ENCODE measurements at regions not wholly inside any gene's neighbourhood (a gene's known extent, or its start where the extent isn't known, plus 50 kb on each side); places are given as distances from the start of the nearest gene placed in this dataset.
"Not testable (repeated sequence)": the region's sequence is repeated elsewhere in the genome, so short reads cannot be mapped to it uniquely, and the experiment has no call there.

DNA sequence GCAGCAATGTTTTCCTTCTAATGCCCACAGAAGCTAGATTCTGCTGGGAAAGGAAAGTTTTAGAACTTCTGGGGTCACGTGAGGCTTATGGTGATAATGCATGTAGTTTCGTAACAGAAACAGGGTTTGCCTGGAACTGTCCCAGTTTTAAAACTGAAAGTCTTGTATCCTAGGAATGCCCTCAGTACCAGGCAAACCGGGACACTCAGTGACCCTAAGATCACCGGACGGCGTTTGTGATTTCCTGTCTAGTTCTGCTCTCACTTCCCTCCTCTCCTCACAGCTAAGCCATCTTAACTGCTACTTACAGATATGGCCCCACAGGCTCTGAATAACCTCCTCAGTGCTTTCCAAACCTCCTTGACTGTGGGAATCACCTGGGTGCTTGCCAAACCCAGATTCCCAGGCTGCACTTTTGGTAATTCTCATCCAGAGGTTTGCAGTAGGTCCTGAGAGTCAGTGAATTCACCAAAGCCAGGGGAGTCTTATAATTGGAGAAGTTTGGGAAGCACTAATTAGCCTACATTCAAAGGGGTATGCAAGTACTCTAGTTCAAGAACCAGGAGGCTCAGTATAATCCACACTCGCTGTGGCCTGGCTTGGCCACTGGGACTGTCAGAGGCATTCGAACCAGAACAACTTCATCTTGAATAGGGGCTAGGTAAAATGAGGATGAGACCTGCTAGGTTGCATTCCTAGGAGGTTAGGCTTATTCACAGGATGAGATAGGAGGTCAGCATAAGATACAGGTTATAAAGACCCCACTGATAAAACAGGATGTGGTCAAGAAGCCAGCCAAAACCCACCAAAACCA is 231.6 kb upstream of the MYLIP start:
- DNase-seq, result peak; percentile 34 to 38

DNA sequence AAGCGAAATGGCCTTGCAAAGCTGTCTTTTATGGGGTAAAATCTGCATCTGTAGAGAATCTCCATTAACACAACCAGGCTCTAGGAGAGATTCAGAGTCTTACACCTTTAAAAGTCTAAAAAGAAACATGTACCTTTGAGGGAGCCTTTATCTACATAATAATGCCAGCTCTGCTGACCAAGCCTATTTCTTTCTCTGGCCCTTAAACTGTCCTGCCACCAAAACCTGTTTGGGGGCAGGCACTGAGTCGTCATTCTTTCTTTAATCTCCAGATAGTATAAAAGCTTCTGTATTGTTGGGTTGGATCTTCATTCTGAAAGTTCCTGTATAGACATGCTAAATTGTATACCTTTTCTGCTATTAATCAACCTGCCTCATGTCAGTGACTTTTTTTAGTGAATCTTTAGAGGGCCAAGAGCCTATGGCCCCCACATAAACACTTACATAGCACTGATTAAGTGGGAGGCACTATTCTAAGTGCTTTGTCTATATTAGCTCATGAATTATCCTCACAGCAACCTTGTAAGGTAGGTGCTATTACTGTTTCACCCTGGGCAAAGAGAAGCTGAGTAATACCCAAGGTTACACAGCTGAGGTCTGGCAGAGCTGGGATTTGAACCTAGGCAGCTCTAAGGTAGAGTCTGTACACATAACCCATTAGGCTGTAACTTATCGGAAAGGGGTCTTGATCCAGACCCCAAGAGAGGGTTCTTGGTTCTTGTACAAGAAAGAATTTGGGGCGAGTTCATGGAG is 232.3 kb upstream of the DTNBP1 start:
- no peak for DNase-seq

DNA sequence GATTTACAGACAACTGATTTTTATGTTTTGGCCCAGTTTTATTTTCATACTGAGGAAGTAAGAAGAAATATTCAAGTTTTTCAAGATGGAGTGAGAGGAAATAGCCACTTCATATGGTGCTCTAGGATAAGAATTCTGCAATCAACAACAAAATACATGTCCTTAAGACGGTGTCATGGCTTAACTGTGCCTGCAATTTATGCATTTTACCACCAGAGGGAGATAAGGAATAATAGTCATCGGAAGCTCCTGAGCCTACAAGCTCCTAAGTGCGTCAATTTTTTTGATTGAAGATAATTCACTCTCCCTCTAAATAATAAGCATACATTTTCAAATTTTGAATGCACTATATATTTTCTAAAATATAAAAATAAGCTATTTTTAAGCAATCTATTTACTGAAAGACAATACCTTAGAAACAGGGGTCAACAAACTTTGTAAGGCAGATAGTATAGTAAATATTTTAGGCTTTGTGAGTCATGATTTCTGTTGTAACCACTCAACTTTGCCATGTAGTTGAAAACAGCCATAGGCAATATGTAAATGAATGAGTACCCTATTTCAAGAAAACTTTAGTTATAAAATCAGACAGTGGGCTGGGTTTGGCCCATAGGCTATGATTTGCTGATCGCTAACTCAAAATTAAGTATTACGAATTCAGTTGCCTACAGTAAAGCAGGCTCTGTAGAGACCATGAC is 230.9 kb upstream of the DTNBP1 start:
- DNase-seq, result peak; percentile 60 to 61

GRCh38 chr6:15892369-15892768 is 229.5 kb upstream of the DTNBP1 start:
- peak in 1 of 2 donors; percentile 46 for DNase-seq

DNA sequence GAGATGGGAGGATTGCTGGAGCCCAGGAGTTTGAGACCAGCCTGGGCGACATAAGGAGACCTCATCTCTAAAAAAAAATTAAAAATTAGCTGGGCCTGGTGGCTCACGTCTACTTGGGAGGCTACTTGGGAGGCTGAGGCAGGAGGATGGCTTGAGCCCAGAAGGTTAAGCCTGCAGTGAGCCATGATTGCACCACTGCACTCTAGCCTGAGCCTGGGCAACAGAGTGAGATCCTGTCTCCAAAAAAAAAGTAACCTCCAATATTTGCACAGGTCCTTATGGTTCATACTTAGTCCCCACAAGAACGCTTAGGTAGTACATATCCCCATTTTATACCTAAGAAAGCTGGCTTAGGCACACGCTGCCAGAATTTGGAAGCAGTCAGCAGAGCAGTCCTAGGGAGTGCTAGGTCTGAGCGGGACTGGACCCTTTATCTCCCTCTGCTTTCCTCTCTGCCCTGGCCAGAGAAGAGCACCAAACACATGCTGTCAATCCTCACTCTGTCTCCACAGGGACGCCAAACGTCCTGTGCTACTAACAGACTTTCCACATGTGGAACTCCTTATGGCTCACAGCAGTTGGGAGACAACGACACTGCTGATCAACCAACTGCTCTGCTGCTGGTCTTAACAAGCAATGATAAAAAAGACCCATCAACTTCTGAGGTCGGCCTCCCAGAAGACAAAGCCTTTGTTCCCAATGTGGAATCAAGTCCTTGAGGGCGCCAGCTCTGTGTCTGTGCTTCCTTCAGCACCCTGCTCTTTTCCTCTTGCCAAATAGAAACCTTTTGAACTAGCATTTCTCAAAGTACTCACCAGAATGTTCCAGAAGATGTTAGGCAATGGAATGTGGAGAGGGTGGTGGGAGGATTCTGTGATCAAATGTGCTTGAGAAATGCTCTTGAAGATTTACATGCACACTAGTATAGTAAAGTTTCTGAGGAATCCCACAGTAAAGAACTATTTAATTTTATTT is 226.3 kb upstream of the DTNBP1 start:
- DNase-seq, result peak; percentile 78 to 84

- DNase-seq, result peak in 1 of 2 donors; percentile 29
Observed at GRCh38 chr6:15887491-15888461, 224.9 kb upstream of the DTNBP1 start.

- no peak for DNase-seq
Observed at GRCh38 chr6:15885624-15886023, 222.8 kb upstream of the DTNBP1 start.

DNA sequence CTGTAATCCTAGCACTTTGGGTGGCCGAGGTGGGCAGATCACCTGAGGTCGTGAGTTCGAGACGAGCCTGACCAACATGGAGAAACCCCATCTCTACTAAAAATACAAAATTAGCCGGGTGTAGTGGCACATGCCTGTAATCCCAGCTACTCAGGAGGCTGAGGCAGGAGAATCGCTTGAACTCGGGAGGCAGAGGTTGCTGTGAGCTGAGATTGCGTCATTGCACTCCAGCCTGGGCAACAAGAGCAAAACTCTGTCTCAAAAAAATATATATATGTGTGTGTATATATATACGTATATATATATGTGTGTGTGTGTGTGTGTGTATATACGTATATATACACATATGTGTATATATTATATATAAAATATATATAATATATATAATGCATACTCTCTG is 220.8 kb upstream of the DTNBP1 start:
- DNase-seq, result not testable (repeated sequence)

DNA sequence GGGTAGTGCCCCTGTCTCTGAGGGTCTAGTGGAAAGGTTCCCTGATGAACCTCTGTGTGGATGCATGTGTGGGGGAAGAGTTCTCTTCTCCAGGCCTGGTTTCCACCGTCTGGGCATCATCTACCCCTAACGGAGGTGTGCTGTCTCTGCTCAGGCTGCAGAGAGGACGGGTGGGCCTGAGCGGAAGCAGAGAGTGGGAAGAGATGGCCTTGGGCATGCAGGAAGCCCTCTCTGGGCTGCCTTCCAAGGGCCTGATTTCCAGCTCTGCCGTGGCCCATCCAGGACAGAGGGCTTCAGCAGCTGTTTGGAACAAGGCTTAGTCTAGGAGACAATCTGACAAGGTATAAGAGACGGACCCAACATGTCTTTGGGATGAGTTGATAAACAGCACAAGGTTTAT is 220.1 kb upstream of the DTNBP1 start:
- no peak for DNase-seq

DNA sequence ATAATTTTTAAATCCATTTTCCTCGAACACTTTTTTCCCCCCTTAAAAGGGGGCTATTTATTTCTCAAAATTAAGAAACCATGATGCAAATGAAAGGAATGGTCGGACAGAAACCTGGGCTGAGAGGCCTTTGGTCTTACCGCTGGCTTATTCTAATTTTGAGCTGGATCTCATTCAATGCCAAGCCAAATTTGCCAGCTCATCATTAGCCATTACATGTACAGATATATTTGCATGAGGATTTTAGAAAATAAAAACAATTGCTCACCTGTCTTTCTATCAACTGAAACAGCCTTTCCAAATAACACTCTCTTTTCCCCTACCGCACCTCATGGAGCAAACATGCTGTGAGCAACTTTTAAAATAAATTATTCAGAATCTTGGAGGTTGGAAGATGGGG is 219.5 kb upstream of the DTNBP1 start:
- no peak for DNase-seq

- DNase-seq, result peak; percentile 70 to 74
Observed at GRCh38 chr6:15881150-15881549, 218.3 kb upstream of the DTNBP1 start.

GRCh38 chr6:15880262-15880973 is 217.6 kb upstream of the DTNBP1 start:
- no peak for DNase-seq

GRCh38 chr6:15879371-15880261 is 216.8 kb upstream of the DTNBP1 start:
- no peak for DNase-seq

DNA sequence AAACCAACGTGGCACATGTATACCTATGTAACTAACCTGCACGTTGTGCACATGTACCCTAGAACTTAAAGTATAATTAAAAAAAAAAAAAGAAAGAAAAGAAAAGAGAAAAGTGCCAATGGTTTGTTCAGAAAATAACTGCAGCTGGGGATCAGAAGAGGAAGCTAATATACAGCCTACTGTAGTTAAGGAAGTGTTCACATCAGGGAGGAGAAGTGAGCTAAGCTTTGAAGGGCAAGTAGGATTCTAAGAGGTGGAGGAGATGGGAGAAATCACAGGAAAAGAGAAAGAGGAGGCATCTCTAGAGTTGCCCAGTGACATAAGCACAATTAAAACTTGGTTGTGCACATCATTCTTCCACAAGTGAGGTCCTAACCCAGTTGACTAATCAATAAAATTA is 214.4 kb upstream of the DTNBP1 start:
- peak; percentile 34 to 59 for DNase-seq

DNA sequence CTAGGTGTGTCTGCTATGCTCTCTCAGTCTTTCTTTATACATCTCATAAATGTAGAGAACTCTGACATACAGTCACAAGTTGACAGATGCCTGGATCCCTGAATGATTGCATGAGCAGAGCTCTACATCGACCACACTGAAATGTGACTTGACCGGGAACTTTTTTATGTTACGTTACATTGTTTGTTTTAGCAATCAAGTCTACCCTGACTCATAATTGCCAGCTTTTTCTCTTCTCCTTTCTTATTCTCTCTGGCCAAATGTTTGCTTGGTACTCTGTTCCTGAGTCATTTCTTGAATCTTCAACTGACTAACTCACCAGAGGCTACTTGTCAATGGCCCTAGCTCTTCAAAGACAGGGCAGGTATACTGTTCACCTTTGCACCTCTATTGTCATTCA is 213.6 kb upstream of the DTNBP1 start:
- peak; percentile 76 to 89 for DNase-seq

- DNase-seq, result no peak
Observed at GRCh38 chr6:15875797-15876196, 213.0 kb upstream of the DTNBP1 start.

DNA sequence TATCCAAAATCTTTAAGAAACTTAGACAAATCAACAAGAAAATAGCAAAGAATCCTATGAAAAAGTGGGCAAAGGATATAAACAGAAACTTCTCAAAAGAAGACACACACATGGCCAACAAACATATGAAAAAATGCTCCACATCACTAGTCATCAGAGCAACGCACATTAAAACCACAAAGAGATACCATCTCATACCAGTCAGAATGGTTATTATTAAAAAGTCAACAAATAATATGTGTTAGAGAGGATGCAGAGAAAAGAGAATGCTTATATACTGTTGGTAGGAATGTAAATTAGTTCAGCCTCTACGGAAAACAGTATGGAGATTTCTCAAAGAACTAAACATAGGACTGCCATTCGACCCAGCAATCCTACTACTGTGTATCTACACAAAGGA is 212.0 kb upstream of the DTNBP1 start:
- DNase-seq, result no peak

DNA sequence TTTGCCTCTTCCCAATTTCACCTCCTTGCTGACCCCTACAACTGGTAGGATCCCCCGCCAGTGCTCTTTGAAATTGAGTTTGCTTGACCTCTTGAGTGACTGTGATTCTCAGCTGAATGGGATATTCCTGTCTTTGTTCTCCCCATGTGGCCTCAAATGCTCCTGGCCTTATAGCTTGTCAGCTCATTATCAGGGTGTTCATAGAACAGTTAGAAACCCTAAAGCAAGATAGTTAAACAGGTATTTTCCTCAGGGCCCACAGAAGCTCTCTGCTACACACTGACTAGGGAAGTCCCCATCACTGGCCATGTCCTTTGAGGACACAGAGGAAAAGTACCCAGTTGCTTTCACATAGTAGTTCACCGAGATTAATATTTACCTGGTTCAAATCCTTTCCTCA is 211.5 kb upstream of the DTNBP1 start:
- no peak for DNase-seq

Measured in inflammatory macrophage (primary cell).